RWPE1 (cell line): ENCODE measurements at regions not wholly inside any gene's neighbourhood (a gene's known extent, or its start where the extent isn't known, plus 50 kb on each side); places are given as distances from the start of the nearest gene placed in this dataset.

ENCODE experiments used
- CTCF ChIA-PET: fragments of 350-600 bp; sonication (Branson Sonifier 250); formaldehyde crosslinking; extraction: SDS; loops from one replicate; lab custom pipeline; 2021; lab: Yijun Ruan, JAX
- POLR2A ChIA-PET: fragments of 400-600 bp; formaldehyde crosslinking; extraction: SDS; loops from one replicate; lab custom pipeline; 2020; ENCODE audit warnings: antibody characterized with exemption; ENCODE audit not compliant: low non-redundant PET; lab: Yijun Ruan, JAX
- DNase-seq: peaks from one replicate; pipeline ENCODE4 v3.0.0; 2012; ENCODE audit warnings: low spot score
- H3K27ac ChIP-seq: fragments of 450-650 bp; 2 replicates; pipeline ENCODE4 v1.5.1; 2017
- TF ChIP-seq, protein P1 (sequence below): fragments of 450-650 bp; conservative IDR thresholded peaks from 2 replicates; pipeline ENCODE4 v1.5.1; 2017; ENCODE audit warnings: low read depth, mild to moderate bottlenecking

DNA sequence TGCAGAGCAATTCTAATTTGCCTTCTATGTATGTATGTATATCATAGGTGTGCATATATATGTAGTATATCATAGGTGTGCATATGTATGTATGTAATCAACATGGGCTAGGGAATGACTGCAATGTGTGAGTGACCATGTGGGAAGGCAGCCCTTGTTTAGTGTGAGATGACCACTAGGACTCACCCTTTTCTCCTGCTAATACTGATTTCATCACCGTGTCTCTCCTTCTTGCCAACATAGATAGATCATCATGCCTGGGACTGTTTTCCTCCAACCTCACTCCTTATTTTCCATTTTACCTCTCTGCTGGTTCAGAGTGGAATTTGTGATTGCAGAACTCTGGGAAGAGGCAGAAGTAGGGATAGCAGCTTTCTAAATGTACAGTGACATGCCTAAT, 63.6 kb upstream of the SFRP2 start:
- ChIA-PET POLR2A (no interaction called here), CTCF (interaction anchor here (0.6 kb wide), 1 partner anchor 140 kb away, joined by 3 read pairs; no protein-coding TSS in a partner anchor)
- no peak for DNase-seq
- no peak overlapping the region for H3K27ac ChIP-seq
- TF ChIP-seq, protein P1, sequence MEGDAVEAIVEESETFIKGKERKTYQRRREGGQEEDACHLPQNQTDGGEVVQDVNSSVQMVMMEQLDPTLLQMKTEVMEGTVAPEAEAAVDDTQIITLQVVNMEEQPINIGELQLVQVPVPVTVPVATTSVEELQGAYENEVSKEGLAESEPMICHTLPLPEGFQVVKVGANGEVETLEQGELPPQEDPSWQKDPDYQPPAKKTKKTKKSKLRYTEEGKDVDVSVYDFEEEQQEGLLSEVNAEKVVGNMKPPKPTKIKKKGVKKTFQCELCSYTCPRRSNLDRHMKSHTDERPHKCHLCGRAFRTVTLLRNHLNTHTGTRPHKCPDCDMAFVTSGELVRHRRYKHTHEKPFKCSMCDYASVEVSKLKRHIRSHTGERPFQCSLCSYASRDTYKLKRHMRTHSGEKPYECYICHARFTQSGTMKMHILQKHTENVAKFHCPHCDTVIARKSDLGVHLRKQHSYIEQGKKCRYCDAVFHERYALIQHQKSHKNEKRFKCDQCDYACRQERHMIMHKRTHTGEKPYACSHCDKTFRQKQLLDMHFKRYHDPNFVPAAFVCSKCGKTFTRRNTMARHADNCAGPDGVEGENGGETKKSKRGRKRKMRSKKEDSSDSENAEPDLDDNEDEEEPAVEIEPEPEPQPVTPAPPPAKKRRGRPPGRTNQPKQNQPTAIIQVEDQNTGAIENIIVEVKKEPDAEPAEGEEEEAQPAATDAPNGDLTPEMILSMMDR, result no peak

DNA sequence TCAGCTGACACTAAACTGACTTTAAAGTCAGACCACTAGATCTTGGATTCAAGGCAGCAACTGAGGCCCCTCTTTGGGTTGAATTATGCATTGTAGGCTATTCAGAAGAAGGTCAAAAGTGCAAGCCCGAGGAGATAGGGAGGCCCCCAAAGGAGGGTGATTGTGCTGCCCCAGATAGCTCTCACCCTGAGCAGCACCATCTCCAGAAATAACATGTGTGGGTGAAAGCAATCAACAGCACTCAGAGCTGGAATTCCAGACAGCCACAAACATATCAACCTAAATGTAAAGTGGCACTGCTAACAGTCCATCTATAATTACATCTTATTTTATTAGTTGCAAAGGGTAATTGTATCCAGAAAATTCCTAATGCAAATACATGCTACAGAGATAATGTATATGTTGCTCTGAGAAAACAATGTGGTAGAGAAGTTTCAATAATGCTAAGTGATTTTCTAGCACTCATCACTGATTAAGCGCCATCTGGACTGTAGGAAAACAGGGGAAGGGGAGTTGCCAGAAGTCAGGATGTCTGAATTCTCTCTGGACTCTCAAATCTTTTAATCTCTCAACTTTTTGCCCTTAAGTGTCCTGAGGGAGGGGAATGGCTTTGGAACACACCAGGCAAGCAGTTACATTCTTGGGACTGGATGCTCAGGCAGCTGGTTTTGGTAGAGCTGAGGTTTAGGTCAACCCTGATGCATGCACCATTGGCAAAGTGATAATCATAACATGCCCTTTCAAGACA, 61.8 kb upstream of the SFRP2 start:
- ChIA-PET POLR2A (no interaction called here), CTCF (interaction anchor here (0.7 kb wide), 1 partner anchor 520 kb away, joined by 3 read pairs; no protein-coding TSS in a partner anchor)
- TF ChIP-seq, protein P1, result no peak
- no peak overlapping the region for H3K27ac ChIP-seq
- DNase-seq, result no peak

DNA sequence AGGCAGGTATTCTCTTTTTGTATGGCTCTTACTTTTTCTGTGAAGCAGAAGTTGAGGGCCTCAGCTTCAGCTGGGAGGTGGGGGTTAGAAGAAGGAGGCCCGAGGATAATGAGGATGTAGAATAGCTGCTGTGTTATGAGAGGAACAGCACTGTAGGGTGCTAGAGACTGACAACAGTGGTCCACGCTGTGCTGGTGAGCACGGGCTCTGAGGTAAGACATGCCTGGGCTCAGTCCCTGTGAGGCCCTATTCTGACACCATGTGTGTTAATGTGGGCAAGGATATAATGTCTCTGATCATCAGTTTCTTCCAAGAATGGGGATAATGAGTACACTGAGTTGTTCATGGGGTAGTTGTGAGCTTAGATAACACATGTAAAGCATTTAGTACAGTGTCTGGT, 55.3 kb upstream of the SFRP2 start:
- ChIA-PET CTCF (no interaction called here), POLR2A (no interaction called here)
- H3K27ac ChIP-seq, result no peak overlapping the region
- TF ChIP-seq, protein P1, result no peak
- DNase-seq, result no peak
